GM12878 (cell line): ENCODE measurements at regions not wholly inside any gene's neighbourhood (a gene's known extent, or its start where the extent isn't known, plus 50 kb on each side); places are given as distances from the start of the nearest gene placed in this dataset.

ENCODE experiments used
- BHLHE40 ChIP-seq, 2 experiments: fragments of 450-650 bp in 1 of 2; IDR thresholded peaks; 2 replicates each; pipeline ENCODE4 v1.6.1; 2011 to 2017; ENCODE audit warnings: low read depth in 2 of 2, borderline replicate concordance in 1 of 2, improper control_type of control experiment in 1 of 2, low read length in 1 of 2, mild to moderate bottlenecking in 1 of 2
- BRCA1 ChIP-seq: IDR thresholded peaks from 2 replicates; pipeline ENCODE4 v1.6.1; 2011; ENCODE audit warnings: low read depth, low read length, improper control_type of control experiment
- GABPA ChIP-seq: IDR thresholded peaks from 2 replicates; pipeline ENCODE4 v1.6.1; 2014; ENCODE audit warnings: antibody characterized with exemption, low read depth, mild to moderate bottlenecking, inconsistent platforms
- HDAC6 ChIP-seq: fragments of 200-600 bp; sonication (generic); IDR thresholded peaks from one replicate; pipeline ENCODE4 v1.8.0; 2017; ENCODE audit warnings: antibody characterized with exemption; ENCODE audit not compliant: unreplicated experiment
- KLF5 ChIP-seq: fragments of 450-650 bp; IDR thresholded peaks from 2 replicates; pipeline ENCODE4 v1.6.1; 2014; ENCODE audit warnings: mild to moderate bottlenecking; ENCODE audit not compliant: partially characterized antibody
- POLR2A ChIP-seq: IDR thresholded peaks from 2 replicates; pipeline ENCODE4 v1.6.1; 2011; ENCODE audit warnings: low read depth, mild to moderate bottlenecking, low read length
- TAF1 ChIP-seq: IDR thresholded peaks from 2 replicates; pipeline ENCODE4 v1.6.1; 2011; ENCODE audit warnings: mild to moderate bottlenecking, low read depth, low read length, borderline replicate concordance
- TCF12 ChIP-seq: IDR thresholded peaks from 2 replicates; pipeline ENCODE4 v1.6.1; 2011; ENCODE audit warnings: low read depth, mild to moderate bottlenecking, low read length
- YY1 ChIP-seq: IDR thresholded peaks from 2 replicates; pipeline ENCODE4 v1.6.1; 2011; ENCODE audit warnings: low read depth, mild to moderate bottlenecking, low read length
- ZBTB40 ChIP-seq: fragments of 450-650 bp; IDR thresholded peaks from 2 replicates; pipeline ENCODE4 v1.6.1; 2016; ENCODE audit warnings: mild to moderate bottlenecking, moderate library complexity, borderline replicate concordance
- ZNF274 ChIP-seq: IDR thresholded peaks from one replicate; pipeline ENCODE4 v1.8.0; 2011; ENCODE audit not compliant: insufficient read length, insufficient read depth
- TF ChIP-seq, protein P1 (sequence below): fragments of 150-350 bp; IDR thresholded peaks from 2 replicates; pipeline ENCODE4 v1.6.1; 2016; ENCODE audit warnings: low read depth, low read length
- TF ChIP-seq, protein P2 (sequence below), 3 experiments: IDR thresholded peaks in 2 of 3; conservative IDR thresholded peaks in 1 of 3; 2 replicates each; pipeline ENCODE4 v1.5.1; 2011; ENCODE audit warnings: low read depth in 3 of 3, low read length in 3 of 3, mild to moderate bottlenecking in 3 of 3, control low read depth in 2 of 3, moderate library complexity in 2 of 3, inconsistent platforms in 1 of 3, mixed read lengths in 1 of 3; ENCODE audit not compliant: control insufficient read depth in 2 of 3, insufficient read depth in 1 of 3; ENCODE audit errors: extremely low read depth in 1 of 3

DNA sequence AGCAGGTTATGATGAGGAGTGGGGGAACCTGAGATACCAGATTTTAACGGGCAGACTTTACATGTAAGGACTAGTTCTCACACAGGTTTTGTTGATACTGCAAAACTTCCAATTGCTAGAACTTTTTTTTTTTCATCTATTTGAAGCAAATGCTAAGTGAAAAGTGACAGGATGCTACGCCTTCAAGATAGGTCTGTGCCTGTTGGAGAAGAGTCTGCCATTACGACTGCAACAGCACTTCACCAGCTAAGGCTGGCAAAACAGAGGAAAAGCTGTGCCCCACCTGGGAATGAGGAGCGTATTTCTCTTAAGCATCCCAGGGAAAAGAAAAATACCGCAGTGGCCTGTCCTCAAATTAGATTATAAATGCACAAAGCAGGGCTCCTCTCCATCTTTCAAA, 102.0 kb upstream of the CDH6 start:
- TF ChIP-seq, protein P1, sequence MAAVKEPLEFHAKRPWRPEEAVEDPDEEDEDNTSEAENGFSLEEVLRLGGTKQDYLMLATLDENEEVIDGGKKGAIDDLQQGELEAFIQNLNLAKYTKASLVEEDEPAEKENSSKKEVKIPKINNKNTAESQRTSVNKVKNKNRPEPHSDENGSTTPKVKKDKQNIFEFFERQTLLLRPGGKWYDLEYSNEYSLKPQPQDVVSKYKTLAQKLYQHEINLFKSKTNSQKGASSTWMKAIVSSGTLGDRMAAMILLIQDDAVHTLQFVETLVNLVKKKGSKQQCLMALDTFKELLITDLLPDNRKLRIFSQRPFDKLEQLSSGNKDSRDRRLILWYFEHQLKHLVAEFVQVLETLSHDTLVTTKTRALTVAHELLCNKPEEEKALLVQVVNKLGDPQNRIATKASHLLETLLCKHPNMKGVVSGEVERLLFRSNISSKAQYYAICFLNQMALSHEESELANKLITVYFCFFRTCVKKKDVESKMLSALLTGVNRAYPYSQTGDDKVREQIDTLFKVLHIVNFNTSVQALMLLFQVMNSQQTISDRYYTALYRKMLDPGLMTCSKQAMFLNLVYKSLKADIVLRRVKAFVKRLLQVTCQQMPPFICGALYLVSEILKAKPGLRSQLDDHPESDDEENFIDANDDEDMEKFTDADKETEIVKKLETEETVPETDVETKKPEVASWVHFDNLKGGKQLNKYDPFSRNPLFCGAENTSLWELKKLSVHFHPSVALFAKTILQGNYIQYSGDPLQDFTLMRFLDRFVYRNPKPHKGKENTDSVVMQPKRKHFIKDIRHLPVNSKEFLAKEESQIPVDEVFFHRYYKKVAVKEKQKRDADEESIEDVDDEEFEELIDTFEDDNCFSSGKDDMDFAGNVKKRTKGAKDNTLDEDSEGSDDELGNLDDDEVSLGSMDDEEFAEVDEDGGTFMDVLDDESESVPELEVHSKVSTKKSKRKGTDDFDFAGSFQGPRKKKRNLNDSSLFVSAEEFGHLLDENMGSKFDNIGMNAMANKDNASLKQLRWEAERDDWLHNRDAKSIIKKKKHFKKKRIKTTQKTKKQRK = no peak
- TF ChIP-seq ZNF274 (no peak), HDAC6 (no peak), POLR2A (no peak), BRCA1 (no peak), BHLHE40 (IDR thresholded peaks at IDR 0.05; ENCODE audit: borderline replicate concordance in 1 of 2, low read depth in 2 of 2, low read length in 1 of 2) (no peak), GABPA (no peak), ZBTB40 (no peak), TAF1 (no peak), YY1 (no peak), TCF12 (no peak), KLF5 (no peak)
- TF ChIP-seq, protein P2, sequence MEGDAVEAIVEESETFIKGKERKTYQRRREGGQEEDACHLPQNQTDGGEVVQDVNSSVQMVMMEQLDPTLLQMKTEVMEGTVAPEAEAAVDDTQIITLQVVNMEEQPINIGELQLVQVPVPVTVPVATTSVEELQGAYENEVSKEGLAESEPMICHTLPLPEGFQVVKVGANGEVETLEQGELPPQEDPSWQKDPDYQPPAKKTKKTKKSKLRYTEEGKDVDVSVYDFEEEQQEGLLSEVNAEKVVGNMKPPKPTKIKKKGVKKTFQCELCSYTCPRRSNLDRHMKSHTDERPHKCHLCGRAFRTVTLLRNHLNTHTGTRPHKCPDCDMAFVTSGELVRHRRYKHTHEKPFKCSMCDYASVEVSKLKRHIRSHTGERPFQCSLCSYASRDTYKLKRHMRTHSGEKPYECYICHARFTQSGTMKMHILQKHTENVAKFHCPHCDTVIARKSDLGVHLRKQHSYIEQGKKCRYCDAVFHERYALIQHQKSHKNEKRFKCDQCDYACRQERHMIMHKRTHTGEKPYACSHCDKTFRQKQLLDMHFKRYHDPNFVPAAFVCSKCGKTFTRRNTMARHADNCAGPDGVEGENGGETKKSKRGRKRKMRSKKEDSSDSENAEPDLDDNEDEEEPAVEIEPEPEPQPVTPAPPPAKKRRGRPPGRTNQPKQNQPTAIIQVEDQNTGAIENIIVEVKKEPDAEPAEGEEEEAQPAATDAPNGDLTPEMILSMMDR (IDR thresholded peaks at IDR 0.05 in 2 of 3, conservative IDR thresholded peaks at IDR 0.05 in 1 of 3; ENCODE audit: control insufficient read depth in 2 of 3, extremely low read depth in 1 of 3, insufficient read depth in 1 of 3, low read depth in 3 of 3, low read length in 3 of 3) = no peak
